Superior temporal gyrus (tissue), 1 donor: ENCODE measurements at regions not wholly inside any gene's neighbourhood (a gene's known extent, or its start where the extent isn't known, plus 50 kb on each side); places are given as distances from the start of the nearest gene placed in this dataset.
"Not testable (repeated sequence)": the region's sequence is repeated elsewhere in the genome, so short reads cannot be mapped to it uniquely, and the experiment has no call there.

Experiments
- DNase-seq: peaks from one replicate; pipeline ENCODE4 v3.0.0-alpha.2; 2016; ENCODE audit errors: extremely low spot score

DNA sequence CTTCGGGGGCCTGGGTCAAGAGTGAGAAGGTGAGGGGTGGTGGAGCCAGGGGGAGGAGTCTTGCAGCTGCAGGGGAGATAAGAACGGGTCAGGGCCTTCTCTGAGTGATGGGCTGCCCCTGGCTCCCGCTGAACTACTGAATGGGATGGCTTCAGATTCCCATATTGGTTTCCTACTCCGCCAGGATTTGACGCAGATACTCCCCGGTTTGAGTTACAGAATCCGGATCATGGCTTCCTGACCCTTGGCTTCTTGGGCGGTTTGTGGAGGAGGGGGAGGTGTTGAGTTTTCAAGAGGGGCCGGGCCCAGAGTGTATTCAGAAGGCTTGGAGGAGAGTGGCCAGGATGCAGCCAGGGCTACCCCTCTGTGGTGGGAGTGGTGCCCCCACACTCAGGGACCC is 119.9 kb upstream of the ATP2B2 start:
- DNase-seq, result no peak

DNA sequence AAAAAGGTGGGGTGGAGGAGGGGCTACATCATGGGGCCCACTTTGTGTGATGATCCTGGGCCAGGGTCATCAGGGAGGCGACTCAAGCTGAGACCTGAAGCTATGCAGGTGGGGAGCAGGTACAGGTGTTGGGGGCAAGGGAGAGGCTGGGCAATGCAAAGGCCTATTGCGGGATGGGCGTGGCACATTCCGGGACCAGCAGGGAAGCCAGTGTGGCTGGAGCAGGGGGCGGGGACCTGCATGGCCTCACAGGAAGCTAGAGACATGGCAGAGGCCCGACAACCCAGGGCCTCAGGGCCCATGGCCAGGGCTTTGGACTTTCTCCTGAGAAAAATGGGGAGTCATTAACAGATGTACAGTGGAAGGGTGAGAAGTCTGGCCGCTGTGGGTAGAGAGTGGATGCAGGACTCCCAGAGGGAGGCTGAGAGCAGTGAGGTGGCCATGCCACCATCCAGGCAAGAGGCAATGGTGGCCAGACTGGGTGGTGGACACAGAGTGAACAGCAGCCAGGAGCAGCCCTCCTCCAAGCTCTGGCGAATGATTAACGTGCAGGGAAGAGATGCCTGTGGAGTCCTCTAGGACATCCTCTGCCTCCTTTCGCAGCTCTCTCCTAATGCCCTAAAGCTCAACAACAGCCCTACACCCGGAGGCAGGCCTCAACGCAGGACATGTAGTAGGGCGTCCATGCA is 122.6 kb upstream of the ATP2B2 start:
- no peak for DNase-seq

DNA sequence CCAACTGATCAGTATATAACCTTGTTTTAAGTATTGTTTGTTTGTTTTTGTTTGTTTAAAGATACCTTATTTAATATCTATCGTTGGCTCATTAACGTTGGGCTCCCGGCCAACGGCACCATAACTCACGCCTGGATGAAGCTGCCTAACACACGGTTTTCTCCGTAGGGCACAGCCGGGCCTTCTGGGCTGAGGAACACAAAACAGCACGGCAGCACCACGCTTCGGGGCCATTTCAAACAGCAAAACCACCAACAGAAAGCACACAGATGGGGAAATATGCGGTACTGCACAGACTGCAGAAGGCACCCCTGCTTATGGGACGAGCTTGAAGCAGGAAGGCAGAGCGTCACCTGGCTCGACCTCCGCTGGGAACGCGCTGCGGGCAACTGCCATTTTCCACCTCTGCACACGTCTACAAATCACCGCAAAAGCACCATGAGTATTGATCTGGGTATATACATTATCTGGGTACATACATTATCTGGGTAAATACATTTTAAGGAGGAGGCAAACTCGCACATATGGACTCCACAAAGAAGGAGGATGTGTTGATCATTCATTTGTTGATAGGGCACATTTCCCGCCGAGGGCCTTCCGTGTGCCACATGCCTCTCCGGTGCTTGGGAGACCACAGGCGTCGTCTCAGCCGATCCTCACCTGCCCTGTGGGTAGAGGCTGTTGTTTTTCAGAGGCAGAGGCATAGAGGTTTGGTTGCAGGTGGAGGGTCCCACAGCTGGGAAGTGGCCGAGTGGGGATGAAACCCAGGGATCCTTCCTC is 123.7 kb upstream of the ATP2B2 start:
- DNase-seq, result no peak

DNA sequence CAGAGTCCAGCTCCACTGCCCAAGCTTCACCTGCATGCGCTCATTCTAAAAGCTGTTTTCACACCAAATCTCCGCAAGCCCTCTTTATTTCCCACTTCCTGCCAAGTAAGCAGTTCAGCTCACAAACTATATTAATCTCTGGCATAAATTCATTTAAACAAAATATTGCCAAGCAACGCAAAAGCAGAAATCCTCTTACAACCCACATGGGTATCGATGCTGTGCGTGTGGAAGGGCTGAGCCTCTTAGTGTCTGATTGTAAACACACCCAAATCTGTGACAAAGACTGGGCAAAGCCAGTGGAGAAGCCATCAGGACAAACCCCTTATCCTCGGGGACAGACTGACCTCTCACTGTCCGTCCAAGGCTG is 124.3 kb upstream of the ATP2B2 start:
- no peak for DNase-seq

DNA sequence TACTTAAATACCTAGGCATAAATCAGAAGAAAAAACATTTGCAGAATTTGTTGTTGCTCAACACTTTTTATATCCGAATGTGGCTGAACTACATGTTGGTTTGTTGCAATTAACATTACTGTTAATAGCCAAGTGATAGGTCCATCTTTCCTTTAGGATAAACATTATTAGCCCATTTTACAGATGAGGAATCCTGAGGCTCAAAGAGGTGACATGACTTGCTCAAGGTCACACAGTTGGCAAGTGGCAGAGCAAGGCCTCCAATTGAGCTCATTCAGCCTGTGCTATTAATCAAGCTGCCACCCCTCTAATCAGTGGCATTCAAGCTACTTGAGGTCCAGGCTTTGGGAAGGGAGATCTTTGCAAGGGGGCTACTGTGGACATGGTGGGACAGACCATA is 125.8 kb upstream of the ATP2B2 start:
- DNase-seq, result no peak

DNA sequence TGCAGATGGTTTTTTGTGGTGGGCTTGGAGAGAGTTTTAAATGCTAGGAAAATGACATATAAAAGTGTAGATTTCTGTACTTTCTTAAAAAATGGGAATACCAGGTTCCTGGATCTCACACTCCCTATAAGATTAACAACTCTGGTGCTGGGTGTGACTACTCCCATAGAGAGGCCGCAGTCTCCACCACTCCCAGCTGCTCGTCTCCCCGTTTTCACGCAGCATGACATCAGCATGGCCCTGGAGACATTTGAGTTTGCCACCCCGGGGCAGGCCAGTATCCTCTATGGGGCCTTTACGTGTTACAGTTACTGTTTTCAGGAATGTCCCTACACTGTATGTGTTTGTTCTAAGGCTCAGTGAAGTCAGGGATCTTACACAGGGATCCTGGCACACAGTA is 126.7 kb upstream of the ATP2B2 start:
- DNase-seq, result no peak

DNA sequence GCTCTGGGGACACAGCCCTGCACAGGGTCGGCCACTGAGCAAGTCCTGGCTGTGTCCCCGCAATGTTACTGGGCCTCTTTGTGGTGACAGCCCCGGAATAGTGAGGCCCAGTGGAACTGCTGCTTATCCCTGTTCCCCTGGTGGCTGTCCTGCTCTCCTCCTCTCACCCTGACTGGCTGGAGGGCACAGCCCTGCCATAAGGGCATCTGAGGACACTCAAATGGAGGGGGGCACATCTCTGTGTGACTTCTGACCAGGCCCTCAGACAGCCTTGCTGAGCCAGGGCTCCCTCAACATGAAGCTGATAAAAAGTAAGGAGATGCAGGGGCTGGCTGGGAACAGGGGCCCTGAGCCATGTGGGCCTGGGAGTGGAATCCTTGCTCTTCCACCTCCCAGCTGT is 127.4 kb upstream of the ATP2B2 start:
- DNase-seq, result no peak

DNA sequence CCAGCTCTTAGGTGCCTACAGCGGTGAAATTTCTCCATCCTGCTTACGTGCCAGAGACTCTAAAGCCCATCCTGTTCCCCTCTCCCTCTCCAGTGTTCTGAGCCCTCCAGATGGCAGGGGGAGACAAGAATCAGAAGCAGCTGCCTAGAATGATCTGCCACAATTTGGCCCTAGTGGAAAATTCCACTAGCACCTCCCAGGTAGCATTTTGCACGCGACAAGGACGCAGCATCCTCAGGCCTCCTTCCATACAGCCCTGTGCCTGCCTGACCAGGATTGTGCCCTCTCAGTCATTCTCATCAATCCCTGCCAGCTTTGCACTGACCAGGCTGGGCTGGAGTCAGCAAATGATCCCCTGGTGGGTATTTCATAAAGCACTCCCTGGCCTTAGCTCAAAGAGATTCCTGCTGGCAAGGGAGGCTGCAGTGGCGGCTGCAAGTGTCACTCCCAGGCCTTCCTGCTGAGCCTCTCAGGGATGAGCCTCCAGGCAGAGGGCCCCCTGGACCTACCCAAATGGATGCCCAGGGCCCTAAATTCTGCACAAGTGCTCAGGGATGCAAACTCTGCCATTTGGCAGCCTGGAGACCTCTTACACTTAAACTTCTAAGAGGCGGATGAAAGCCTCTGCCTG is 130.2 kb upstream of the ATP2B2 start:
- DNase-seq, result no peak

DNA sequence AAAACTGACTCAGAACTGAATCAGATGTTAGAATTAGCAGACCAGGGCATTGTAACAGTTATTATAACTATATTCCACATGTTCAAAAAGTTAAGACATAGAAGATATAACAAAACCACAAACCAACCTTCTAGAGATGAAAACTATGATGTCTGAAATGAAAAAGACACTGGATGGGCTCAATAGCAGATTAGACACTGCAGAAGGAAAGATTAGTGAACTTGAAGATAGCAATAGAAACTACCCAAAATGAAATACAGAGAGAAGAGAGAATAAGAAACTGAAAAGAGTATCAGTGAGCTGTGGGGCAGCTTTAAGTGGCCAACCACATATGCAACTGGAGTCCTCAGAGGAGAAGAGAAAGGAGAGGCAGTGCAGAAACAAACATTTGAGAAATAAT is 132.0 kb upstream of the ATP2B2 start:
- no peak for DNase-seq

DNA sequence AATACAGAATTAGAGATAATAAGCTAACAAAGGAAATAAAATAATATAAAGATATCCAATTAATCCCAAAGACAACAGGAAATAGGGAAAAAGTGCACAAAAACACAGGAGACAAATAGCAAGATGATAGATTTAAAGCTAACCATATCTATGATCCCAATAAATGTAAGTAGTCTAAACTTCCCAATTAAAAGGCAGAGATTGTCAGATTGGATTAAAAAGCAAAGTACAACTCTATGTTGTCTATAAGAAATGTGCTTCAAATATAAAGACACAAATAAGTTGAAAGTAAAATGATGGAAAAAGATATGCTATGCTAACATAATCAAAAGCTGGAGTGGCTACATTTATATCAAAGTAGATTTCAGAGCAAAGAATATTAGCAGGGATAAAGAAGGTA is 133.1 kb upstream of the ATP2B2 start:
- DNase-seq, result no peak

DNA sequence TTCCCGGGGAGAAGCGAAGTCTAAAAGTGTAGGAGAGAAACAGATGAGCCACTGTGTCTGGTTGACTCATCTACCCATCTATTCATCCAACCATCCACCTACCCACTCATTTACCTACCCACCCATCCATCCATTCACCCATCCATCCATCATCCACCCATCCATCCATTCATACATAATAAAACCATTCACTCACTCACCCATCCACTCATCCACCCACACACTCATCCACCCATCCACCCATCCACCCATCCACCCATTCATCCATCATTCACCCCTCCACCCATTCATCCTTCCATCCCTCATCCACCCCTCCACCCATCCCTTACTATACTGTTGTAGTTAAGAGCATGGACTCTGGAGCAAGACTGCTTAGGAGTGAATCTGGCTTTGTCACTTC is 136.4 kb upstream of the ATP2B2 start:
- no peak for DNase-seq

DNA sequence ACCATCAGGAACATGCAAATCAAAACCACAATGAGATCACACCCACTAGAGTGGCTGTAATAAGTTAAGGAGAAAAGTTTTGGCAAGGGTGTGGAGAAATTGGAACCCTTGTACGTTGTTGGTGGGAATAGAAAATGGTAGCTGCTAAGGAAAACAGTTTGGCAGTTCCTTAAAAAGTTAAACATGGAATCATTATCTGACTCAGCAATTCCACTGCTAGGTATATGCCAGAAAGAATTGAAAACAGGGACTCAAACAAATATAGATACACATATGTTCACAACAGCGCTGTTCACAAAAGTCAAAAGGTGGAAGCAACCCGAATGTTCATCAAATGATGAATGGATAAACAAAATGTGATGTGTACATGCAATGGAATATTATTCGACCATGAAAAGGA is 138.8 kb upstream of the ATP2B2 start:
- DNase-seq, result no peak

DNA sequence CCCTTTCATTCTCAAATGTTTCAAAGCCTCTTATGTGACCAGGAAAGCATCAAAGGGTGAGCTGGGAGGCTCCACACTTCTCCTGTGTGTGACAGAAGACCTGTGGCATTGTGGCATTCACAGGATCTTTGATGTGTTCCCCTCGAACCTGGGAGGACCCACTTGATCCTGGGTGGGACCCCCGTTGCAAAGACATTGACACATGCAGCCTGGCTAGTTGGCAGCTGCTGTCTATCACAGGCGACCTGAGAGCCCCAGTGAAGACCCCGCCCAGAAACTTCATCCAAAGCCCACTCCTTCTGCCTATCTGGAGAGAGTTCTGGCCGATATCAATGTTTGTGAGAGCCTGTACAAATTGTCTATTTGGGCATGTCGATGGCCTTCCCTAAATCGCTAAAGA is 140.4 kb upstream of the ATP2B2 start:
- no peak for DNase-seq

DNA sequence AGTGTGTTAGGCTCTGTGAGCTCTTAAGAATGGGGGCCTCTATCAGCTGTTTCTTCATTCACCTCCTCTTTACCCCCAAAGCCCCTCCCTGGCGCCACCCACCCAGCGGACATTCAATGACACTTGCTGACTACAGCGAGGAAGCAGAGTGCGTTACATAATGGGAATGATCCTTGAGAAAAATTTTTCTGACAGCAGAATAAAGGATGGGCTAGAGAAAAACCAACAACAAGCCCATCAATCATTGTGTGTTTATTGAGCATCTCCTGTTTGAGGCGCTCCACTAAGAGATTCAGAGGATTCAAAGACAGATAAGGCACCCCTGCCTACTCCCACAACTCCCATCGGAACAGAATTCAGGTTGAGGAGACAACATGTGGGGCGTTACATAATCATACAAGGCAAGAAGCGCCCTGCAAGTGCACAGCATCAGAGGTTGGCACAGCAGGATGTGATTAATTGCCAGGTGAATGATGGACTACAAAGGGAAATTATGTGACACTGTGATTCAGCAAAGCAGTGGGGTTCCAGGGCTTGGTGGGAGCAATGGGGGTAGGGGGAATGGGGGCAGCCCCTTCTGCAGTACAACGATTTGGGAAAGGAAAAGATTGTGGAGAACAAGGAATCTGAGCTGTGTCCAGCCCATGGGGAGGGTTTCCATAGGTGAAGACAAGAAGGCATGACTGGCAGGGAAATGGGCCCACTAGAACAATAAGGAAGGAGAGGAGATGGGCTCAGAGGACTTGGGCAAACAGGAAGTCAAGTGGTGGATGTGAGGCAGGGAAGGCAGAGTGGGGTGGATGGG is 141.3 kb upstream of the ATP2B2 start:
- DNase-seq, result no peak

DNA sequence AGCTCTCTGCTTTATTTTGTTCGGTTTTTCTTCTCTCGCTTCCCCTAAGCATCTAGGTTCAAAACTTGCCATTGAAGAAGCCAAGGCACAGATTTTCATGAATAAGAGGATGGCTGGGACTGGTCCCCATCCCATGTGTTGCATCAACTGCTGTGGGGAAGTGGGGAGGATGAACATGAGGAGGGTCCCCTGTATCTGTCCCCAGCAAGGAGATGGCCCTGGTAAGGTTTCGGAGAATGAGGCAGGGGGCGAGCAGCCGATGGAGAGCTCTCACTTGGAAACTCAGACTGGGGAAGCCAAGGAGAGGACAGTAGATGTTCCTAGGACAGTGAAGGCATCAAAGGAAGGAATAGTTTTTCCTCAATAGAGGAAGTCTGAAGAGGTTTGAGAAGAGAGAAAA is 142.0 kb upstream of the ATP2B2 start:
- DNase-seq, result no peak

DNA sequence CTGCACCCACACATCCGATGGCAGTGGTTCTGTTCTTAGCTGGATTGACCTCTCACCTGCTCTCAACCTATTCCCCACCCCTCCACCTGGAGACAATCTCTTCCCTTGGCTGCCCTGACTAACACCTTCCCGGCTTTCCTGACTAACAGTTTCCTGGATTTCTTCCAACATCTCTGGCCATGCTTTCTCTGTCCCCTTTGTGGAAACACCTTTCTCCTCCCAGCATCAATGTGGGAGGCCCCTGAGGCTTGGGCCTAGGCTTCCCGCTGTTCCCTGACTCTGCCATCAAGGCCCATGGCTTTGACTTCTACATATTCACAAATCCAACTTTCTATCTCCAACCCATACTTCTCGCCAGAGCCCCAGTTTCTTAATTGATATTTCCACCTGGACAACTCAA is 142.8 kb upstream of the ATP2B2 start:
- no peak for DNase-seq

DNA sequence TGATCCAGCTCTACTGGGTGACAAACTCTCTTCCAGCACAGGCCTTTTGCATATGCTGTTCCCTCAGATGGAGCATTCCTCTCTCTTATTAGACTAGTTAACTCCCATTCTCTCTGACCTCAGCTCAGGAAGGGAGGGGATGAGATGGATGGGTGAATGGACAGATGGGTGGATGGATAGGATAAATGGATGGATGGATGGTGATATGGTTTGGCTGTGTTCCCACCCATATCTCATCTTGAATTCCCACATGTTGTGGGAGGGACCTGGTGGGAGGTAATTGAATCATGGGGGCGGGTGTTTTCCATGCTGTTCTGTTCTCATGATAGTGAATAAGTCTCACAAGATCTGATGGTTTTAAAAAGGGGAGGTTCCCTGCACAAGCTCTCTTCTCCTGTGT is 144.1 kb upstream of the ATP2B2 start:
- DNase-seq, result not testable (repeated sequence)

DNA sequence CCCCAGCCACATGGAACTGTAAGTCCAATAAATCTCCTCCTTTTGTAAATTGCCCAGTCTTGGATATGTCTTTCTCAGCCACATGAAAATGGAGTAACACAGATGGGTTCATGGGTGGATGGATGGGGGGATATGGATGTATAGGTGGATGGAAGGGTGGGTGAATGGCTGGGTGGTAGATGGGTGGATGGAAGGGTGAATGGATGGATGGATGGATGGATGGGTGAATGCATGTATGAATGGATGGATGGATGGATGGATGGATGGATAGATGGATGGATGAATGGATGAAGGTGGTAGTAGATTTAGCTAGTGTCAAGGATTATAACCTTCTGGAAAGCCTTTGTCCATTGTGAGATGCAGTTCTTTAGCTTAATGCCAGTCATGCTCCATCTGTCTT is 146.1 kb upstream of the ATP2B2 start:
- DNase-seq, result no peak

DNA sequence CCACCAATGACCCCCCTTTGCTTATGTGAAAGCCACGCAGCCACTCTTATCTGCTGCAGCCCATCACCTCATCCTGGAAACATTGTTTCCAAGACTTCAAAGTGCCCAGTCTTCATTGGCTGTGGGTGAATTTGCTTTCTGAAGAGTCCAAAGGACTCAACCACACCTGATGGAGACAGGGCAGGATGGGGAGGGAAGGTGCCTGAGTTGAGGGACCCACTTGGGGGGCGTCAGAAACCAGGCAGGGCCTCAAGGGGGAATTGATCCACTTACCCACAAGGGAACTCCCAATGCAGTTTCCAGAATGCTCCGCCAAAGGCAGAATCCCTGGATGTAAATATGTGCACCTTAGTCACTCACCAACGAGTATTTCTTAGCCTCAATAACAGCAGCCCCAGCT is 147.9 kb upstream of the ATP2B2 start:
- no peak for DNase-seq

DNA sequence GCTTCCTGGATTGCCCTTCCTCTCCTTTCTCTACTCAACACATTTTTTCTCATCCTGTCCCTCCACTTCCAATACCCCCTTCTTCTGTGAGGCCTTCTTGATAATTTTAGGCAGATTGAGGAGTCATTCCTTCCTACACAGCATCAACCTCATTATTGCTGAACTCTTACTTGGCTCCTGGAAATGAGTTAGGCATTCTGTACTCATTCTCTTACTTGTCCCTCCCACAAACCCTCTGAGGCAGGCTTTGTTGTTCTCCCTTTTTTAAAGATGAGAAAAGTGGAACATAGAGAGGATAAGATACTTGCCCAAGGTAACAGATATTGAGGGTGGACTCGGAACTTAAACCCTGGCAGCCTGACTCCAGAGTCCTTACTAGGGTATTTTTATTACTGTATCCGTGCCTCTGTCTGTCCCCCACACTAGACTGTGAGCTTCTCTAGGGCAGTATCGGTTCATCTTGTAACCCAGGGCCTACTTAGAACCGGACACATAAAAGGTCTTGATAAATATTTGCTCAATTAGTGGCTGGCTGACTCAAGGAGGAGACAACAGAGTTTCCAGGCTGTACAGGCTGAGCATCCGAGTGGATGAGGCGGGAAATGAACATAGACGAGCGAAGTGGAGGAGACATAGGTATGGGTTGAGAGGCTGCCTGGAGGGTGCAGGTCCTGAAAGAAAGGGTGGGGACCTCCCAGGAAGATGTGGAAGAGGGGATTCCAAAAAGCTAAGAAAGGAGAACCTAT is 148.7 kb upstream of the ATP2B2 start:
- DNase-seq, result no peak

DNA sequence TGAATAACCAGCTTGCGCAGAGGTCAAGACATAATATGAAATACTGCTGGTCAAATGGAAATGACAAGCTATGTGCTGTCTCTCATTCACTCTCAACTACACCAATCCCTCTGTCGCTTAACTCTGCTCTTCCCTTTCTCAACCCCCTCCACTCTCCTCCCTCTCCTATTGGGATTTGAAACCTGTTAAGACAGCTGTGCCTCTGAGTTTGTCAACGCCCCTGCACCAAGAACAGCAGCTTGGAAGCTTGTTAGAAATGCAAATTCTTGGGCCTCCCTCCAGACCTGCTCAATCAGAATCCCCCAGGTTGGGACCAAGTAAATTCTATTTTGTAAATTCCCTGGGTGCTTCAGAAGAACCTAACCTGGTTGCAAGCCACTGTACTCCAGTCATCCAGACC is 149.7 kb upstream of the ATP2B2 start:
- DNase-seq, result no peak

DNA sequence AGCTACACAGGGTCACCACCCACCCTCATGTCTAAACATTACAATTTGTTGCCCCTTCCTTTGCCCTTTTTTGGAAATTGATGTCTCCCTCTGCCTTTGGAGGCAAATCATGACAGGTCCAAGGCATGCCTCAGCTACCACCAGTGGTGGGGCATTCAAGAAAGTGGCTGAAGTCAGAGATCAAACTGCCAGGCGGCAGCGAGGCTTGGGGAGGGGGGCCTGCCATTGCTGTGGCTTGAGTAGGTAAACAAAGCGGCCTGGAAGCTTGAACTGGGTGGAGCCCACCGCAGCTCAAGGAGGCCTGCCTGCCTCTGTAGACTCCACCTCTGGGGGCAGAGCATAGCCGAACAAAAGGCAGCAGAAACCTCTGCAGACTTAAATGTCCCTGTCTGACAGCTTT is 152.0 kb upstream of the ATP2B2 start:
- DNase-seq, result not testable (repeated sequence)
